GM21381 (cell line): ENCODE measurements at regions not wholly inside any gene's neighbourhood (a gene's known extent, or its start where the extent isn't known, plus 50 kb on each side); places are given as distances from the start of the nearest gene placed in this dataset.

Experiments used
- ATAC-seq: cut with Tn5 transposase; IDR thresholded peaks from one replicate; pipeline ENCODE4 v1.9.1; 2021; ENCODE audit warnings: mild to moderate bottlenecking, moderate library complexity; ENCODE audit not compliant: unreplicated experiment

DNA sequence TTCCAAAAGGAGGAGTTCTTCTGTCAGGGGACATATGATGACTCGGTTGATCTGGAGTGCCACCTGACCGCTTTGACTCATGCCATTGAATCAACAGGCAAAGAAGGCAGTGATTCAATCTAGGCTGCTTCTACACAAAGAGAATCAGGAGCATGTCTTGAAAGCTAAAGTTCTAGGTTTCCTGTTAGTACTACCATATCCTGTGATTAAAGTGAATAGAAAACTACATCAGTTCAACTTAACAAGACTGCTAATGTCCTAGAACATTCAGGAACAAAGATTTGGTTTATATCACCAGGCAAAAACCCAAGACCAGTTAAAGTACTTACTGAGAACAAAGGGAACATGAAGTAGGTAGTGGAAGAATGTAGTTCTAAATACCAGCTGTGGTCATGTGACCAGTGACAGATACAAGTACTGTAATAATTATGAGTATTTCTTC, 216.8 kb upstream of the SGK1 start:
- no peak for ATAC-seq

GRCh38 chr6:134533991-134534390, 216.1 kb upstream of the SGK1 start:
- no peak for ATAC-seq

DNA sequence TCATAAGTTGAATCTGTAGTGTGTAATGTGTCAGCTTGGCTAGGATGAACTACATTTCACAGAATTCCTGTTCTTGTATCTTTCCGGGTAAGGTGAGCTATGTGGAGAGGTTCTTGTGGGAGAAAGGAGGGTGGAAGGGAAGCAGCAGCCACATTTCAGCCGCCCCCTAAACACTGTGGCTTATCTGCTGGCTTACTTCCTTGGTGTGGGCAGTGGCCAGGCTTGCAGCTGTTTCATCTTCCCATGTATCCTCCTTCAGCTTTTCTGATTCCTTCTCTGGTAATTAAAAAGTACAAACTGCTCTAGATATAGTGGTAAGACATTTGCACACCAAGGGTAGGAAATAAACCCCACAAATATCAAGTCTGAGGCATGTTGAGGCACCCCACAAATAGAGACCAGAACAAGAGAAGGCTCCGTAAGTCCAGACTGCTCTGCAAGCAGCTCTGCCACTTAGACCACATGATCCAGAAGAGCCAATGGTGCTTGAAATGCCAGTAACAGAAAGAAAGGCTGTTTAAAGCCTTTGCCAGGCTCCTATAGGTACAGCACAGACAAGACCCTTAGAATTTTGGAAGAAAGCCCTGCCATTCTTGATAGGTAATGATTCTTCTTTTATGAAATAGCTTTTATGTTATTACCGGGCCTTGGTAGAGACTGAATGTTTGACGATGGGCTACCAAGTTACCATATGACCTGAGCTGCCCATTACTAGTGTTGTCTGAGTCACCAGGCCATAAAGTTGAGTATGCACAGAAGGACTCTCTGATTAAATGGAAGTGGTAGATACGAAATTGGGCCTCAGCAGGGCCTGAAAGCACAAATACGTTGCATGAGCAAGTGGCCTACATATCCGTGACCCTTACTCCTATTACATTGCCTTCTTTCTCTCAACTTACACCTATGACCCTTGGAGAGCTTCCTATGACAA, 215.0 kb upstream of the SGK1 start:
- no peak for ATAC-seq

DNA sequence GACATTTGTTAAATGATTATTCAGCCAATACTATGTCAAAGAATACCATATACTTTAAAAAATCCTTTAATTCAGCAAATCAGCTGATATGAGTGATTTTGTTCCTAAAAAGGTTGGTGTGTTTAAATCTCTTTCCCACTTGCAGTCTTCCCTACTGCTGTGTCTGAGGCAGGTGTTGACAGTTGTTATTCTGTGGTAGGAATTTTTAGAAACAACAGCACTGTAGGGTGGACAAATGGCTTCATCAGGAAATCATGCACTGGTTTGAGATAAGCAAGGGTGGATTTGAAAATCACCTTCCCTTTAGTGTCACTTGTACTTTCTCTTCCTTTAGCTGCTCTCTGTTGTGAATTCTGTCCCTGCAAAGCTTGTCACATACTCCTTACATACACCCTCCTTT, 213.7 kb upstream of the SGK1 start:
- ATAC-seq, result no peak

GRCh38 chr6:134531188-134531551, 213.3 kb upstream of the SGK1 start:
- no peak for ATAC-seq

DNA sequence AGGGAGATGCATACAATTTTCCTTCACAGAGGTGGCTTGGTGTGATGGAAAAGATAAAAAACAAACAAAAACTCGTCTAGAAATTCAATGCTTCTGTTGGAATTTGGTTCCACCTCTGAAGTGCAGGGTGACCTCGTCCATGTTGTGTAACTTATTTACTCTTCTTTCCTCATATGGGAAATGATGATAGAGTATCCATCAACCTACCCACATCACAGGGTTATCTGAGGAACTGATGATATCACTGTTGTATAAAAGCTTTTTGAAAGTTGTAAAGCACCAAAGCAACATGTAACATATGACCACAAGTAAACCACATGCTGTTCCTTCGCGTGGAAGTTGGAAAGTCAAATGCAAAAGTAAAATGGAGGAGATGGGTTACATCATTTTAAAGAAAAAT, 212.0 kb upstream of the SGK1 start:
- ATAC-seq, result no peak

GRCh38 chr6:134529305-134529704, 211.4 kb upstream of the SGK1 start:
- no peak for ATAC-seq

DNA sequence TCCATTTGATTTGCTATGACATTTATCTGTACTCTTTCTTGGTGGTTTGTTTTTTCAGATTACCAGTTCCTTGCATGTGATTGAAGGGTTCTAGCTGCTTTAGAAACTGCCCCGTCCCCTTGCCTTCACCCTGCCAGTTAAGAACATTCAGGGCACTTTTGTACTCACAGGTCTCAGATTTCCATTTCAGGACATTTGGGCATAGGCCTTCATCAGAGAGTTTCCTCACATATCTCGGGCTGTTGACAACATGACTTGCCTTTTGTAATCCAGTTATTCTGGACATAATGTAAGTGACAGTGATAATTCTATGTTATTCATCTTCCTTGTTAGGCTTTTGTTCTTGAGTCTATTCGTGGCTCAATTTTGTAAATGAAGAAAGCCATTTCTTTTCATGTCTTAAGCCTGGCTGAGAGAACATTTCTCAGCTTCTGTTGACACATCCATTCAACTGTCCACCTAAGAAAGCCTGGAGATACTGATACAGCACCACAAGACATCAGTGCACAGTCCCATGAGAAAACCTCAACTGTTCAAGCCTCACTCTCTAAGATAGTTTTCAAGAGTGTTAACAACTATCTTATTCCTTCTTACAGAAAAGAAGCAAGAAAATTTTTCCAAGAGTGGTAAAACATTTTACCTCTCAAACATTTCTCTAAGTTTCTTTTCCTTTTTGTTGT, 209.3 kb upstream of the SGK1 start:
- no peak for ATAC-seq

DNA sequence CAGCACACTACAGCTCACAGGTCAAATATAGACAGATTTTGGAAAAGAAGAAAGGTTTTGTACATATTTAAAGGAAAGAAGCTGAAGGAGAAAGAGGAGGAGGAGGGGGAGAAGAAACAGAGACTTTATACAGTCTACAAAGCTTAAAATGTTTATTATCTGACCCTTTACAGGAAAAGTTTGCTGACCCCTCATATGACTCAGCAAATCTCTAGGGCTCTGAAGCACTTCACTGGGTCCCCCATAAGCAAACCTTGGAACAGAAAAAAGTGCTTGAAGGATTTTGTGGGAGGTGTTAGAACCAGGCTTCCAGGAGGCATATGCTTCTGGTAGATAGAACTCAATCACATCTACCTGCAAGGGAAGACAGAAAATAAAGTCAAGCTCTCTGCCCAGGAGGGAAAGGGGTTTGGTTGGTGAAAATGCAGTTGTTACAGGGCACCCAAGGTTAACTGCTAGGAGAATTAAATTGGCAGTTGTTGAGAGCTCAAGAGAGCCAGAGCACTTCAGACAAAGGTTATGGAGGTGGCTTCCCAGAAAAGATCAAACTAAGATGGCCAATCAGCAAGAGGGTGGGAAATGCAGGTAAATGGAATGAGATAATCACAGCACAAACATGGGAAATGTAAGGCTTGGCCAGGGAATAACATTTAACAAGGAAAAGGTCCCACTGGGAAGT, 207.4 kb upstream of the SGK1 start:
- no peak for ATAC-seq

DNA sequence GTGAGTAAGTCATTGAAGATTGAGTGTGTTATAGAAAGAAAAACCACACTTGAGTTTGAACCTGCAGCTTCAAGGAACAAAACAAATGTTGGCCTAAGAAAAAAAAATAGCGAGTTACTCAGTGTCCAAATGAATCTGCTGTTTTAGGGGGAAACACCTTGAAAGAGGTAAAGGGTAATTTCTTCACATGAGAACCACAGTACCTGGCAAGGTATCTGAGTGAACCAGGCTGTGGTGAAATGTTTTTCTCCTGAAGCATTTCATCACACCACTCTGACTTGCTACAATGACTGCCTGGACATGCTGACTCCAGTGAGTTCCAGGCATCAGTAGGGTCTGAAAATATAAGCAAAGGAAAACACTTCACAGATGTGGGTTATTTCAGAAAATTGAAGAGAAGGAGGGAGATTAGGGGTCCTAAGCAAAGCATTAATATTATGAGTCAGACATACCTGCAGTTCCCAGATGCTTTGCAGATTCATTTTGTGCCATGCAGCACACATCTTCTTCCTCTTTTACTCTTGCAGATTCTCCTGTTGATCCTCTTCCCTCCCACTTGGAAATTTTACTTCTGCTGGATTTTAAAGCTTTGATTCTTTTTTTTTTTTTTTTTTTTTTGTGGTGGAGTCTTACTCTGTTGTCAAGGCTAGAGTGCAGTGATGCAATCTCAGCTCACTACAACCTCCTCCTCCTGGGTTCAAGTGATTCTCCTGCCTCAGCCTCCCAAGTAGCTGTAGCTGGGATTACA, 206.2 kb upstream of the SGK1 start:
- ATAC-seq, result no peak

DNA sequence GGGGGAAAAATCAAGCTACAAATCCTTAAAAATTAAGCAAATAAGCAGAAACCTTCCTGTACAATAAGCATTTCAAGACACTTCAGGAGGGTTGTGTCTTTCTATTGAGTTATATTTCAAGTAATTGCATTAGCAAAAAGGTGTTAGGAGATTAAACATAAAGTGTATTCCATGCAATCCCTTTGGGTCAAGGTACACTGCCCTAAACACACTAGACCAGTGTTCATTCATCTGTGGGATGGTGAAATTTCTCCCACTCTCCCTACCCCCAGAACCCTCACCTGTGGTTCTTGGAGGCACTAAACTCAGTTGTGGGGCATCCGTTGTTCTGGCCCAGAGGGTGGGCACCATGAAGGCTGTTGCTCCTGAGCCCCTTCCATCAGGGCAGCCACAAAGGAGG, 205.1 kb upstream of the SGK1 start:
- no peak for ATAC-seq

GRCh38 chr6:134521116-134521501, 203.2 kb upstream of the SGK1 start:
- no peak for ATAC-seq

- ATAC-seq, result no peak
Observed at GRCh38 chr6:134520181-134521115, 202.5 kb upstream of the SGK1 start.

GRCh38 chr6:134519465-134519864, 201.6 kb upstream of the SGK1 start:
- no peak for ATAC-seq

DNA sequence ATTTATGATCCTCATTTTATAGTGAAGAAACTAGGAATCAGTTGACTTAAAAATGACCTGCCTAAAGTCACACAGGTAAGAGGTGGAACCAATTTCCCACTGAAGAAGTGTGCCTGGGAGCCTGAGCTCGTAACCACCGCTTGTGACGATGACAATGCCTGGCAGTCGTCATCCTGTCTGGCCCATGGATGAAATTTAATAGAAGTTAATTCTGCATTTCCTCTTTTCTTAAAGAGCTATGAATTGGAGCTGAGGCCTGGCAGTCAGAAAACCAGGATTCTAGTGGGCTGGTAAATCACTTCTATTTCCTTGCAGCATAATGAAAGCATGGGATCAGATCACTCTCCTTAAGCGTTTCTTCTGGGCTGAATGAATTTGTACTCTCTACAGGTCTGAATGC, 200.0 kb upstream of the SGK1 start:
- no peak for ATAC-seq

DNA sequence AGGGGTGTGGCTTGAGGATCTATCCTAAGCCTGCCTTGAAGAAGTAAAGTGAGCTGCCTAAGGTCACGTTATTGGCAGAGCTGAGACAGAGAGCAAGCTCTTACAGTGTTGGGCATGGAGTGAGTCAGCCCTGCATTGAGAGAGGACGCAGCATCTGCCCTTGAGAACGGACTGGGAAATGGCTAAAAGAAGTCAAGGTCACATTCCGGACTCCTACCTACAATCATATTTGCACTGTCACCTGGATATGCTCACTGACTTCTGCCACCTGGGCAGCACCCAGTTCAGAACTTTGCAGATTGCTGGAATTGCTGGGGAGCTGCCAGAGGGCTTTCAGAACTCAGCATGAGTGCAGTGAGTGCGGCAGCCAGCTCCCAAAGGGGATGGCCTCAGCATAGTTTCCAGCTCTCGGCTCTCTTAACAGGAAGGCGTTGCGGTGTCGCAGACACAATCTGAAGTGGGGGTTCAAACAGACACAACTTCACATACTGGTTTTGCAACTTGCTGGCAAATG, 199.3 kb upstream of the SGK1 start:
- no peak for ATAC-seq

- ATAC-seq, result no peak
Observed at GRCh38 chr6:134516582-134516981, 198.7 kb upstream of the SGK1 start.

DNA sequence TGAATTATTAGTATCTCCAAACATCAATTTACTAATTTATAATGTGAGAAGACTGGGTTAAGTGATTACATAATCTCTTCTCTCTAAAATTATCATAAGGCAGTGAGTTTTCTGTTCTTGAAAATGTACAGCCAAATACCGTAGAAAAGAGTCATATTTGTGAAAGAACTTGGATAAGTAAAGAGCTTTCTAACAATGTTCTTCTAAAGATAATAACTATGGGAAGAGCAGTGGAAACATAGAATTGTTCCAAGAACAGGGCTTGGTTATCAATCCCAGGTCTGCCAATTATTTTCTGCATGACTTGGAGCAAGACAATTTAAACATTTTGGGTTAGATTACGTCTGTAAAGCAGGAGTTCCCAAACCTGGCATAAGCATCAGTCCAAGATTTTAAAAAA, 198.1 kb upstream of the SGK1 start:
- no peak for ATAC-seq

GRCh38 chr6:134512981-134513391, 195.1 kb upstream of the SGK1 start:
- ATAC-seq, result no peak
